ENCODE measurements at regions not wholly inside any gene's neighbourhood (a gene's known extent, or its start where the extent isn't known, plus 50 kb on each side); places are given as distances from the start of the nearest gene placed in this dataset.

GRCh38 chr19:13597640-13598039 is 91.4 kb upstream of the CACNA1A start:
- TF ChIP-seq CTCF (IDR thresholded peaks at IDR 0.05; ENCODE audit: insufficient read depth, low read depth, low read length) = peak; percentile 57
- TF ChIP-seq EZH2 (IDR thresholded peaks at IDR 0.05; ENCODE audit: insufficient read depth, low read length) = no peak
